B cell (primary cell): ENCODE measurements at regions not wholly inside any gene's neighbourhood (a gene's known extent, or its start where the extent isn't known, plus 50 kb on each side); places are given as distances from the start of the nearest gene placed in this dataset.

Experiments
- ATAC-seq: fragments of 200-7000 bp; cut with Tn5 transposase; one replicate; pipeline ENCODE4 v1.10.0; 2021; ENCODE audit warnings: low read depth, mild to moderate bottlenecking, moderate number of reproducible peaks, moderate library complexity
- CTCF ChIA-PET: fragments of 350-600 bp; sonication (Branson Sonifier 250); formaldehyde crosslinking; loops from one replicate; lab custom pipeline; 2021; ENCODE audit warnings: antibody characterized with exemption, inconsistent platforms; lab: Charles Lee
- POLR2A ChIA-PET: fragments of 350-600 bp; sonication (Branson Sonifier 250); formaldehyde crosslinking; loops from one replicate; lab custom pipeline; 2021; ENCODE audit warnings: antibody characterized with exemption; lab: Charles Lee
- DNase-seq: peaks from one replicate; pipeline ENCODE4 v3.0.0; 2013
- H2AFZ ChIP-seq: 2 replicates; pipeline ENCODE4 v1.6.1; 2012; ENCODE audit warnings: mild to moderate bottlenecking, low read depth, low read length; ENCODE audit not compliant: insufficient read depth, poor library complexity, severe bottlenecking
- H3K27ac ChIP-seq, 2 donors: 1 replicate in 1 of 2; 2 replicates in 1 of 2; pipeline ENCODE4 v1.5.1; 2012 to 2013; ENCODE audit warnings: low read length in 2 of 2, mild to moderate bottlenecking in 2 of 2, moderate library complexity in 1 of 2
- H3K27me3 ChIP-seq, 4 experiments: fragments of 200-600 bp in 1 of 4; sonication (generic) in 1 of 4; replicated peaks in 1 of 4; 1 replicate in 2 of 4; 2 replicates in 2 of 4; pipeline versions ENCODE4 v1.6.1 to v1.7.0; 2013 to 2016; ENCODE audit warnings: low read length in 3 of 4, mild to moderate bottlenecking in 2 of 4, mixed read lengths in 1 of 4, moderate library complexity in 1 of 4; ENCODE audit not compliant: insufficient read depth in 4 of 4, control insufficient read depth in 3 of 4; ENCODE audit errors: control extremely low read depth in 1 of 4
- H3K36me3 ChIP-seq, 2 experiments: replicated peaks in 1 of 2; 1 replicate in 1 of 2; 2 replicates in 1 of 2; pipeline versions ENCODE4 v1.6.1 to v1.7.1; 2013; ENCODE audit warnings: low read length in 1 of 2; ENCODE audit not compliant: insufficient read depth in 2 of 2, control insufficient read depth in 1 of 2; ENCODE audit errors: control extremely low read depth in 1 of 2, extremely low read depth in 1 of 2
- H3K4me1 ChIP-seq, 2 donors: fragments of 200-600 bp in 1 of 2; sonication (generic) in 1 of 2; 1 replicate in 1 of 2; 2 replicates in 1 of 2; pipeline versions ENCODE4 v1.5.1 to v1.6.1; 2013 to 2017; ENCODE audit warnings: low read length in 2 of 2; ENCODE audit not compliant: control insufficient read depth in 2 of 2, insufficient read depth in 2 of 2
- H3K4me2 ChIP-seq: replicated peaks from 2 replicates; pipeline ENCODE3; 2012; ENCODE audit warnings: mild to moderate bottlenecking, low read depth, low read length; ENCODE audit not compliant: poor library complexity, severe bottlenecking
- H3K4me3 ChIP-seq, 5 experiments: fragments of 200-600 bp in 1 of 5; sonication (generic) in 1 of 5; 1 replicate in 3 of 5; 2 replicates in 2 of 5; pipeline versions ENCODE4 v1.5.1 to v1.7.0; 2011 to 2016; ENCODE audit warnings: low read length in 4 of 5, mild to moderate bottlenecking in 4 of 5, low read depth in 2 of 5, control low read depth in 1 of 5, moderate library complexity in 1 of 5; ENCODE audit not compliant: insufficient read depth in 1 of 5; ENCODE audit errors: control extremely low read depth in 1 of 5, extremely low read depth in 1 of 5
- H3K79me2 ChIP-seq: fragments of 200-600 bp; sonication (generic); one replicate; pipeline ENCODE4 v1.6.0; 2016; ENCODE audit warnings: low read length; ENCODE audit not compliant: control insufficient read depth, insufficient read depth
- H3K9ac ChIP-seq: fragments of 200-600 bp; sonication (generic); 2 replicates; pipeline ENCODE4 v1.6.1; 2017; ENCODE audit warnings: mild to moderate bottlenecking, low read length, moderate library complexity
- H3K9me3 ChIP-seq, 3 donors: one replicate each; pipeline versions ENCODE4 v1.6.1 to v1.7.1; 2013; ENCODE audit warnings: low read length in 2 of 3; ENCODE audit not compliant: control insufficient read depth in 2 of 3, insufficient read depth in 1 of 3; ENCODE audit errors: control extremely low read depth in 1 of 3
- H4K20me1 ChIP-seq: 2 replicates; pipeline ENCODE4 v1.6.0; 2012; ENCODE audit warnings: mild to moderate bottlenecking, low read length; ENCODE audit not compliant: insufficient read depth, control insufficient read depth, poor library complexity, severe bottlenecking
- H3K27ac Mint-ChIP-seq: one replicate; pipeline ENCODE4 v1.8.0; 2021; ENCODE audit warnings: mixed read lengths
- H3K27me3 Mint-ChIP-seq: one replicate; pipeline ENCODE4 v1.8.0; 2021; ENCODE audit warnings: mixed read lengths
- H3K4me1 Mint-ChIP-seq: one replicate; pipeline ENCODE4 v1.8.0; 2021; ENCODE audit warnings: mixed read lengths
- H3K4me3 Mint-ChIP-seq: one replicate; pipeline ENCODE4 v1.8.0; 2021; ENCODE audit warnings: mixed read lengths
- H3K9me3 Mint-ChIP-seq: one replicate; pipeline ENCODE4 v1.8.0; 2022; ENCODE audit warnings: mixed read lengths; ENCODE audit not compliant: insufficient read depth
- EZH2 ChIP-seq: IDR thresholded peaks from 2 replicates; pipeline ENCODE4 v1.6.1; 2012; ENCODE audit warnings: borderline replicate concordance, low read depth, mild to moderate bottlenecking, moderate library complexity, low read length; ENCODE audit not compliant: insufficient read depth, poor library complexity, severe bottlenecking
- WGBS: methylation state at CpG from one replicate; pipeline ENCODE4 v1.1.5; 2013; ENCODE audit warnings: missing lambda C conversion rate; ENCODE audit not compliant: insufficient coverage; 5-methylcytosine and 5-hydroxymethylcytosine counted together
- intact Hi-C: fragments of 100-400 bp; cut with micrococcal nuclease; formaldehyde crosslinking; loops from one replicate; pipeline ENCODE4 v1.10.0; 2022
- TF ChIP-seq, protein P1 (sequence below): fragments of 200-600 bp; IDR thresholded peaks from one replicate; pipeline ENCODE4 v1.8.0; 2022; ENCODE audit warnings: antibody characterized with exemption, mild to moderate bottlenecking

DNA sequence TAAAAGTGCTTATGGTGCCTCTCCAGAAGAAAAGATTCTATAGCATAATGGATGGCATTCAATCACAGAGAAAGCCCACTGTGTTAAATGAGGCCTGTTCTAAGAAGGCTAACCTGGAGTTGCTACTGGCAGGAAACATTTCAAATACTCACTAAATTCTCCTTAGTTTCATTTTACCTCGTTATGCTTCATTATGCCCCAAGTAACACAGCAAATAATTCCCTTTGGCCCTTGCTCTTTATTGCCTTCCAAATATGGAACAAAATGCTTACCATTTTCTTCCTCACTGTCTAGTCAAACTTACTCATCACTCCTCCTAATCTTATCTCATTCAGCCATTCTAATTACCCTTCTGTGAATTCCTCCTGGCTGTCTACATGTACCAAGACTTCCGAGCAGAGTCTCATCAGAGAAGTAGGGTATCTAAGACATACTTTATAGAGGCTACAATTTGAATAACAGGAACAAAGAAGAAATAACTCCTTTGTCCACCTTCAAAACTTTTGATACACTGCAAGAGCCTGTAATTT lies 292.1 kb upstream of the CLEC14A start:
- H3K9me3 ChIP-seq = no peaks in the 10 kb centered on the region
- H3K36me3 ChIP-seq = no peaks in the 10 kb centered on the region
- Mint-ChIP-seq H3K4me1 (no peaks in the 10 kb centered on the region), H3K27ac (no peak overlapping the region), H3K9me3 (no peaks in the 10 kb centered on the region), H3K4me3 (no peak overlapping the region), H3K27me3 (no peaks in the 10 kb centered on the region)
- no peak overlapping the region for H3K9ac ChIP-seq
- no peak overlapping the region for H3K4me2 ChIP-seq
- ChIA-PET POLR2A (no interaction called here), CTCF (no interaction called here)
- intact Hi-C loops = no loop called here
- TF ChIP-seq EZH2 = no peak
- TF ChIP-seq, protein P1, sequence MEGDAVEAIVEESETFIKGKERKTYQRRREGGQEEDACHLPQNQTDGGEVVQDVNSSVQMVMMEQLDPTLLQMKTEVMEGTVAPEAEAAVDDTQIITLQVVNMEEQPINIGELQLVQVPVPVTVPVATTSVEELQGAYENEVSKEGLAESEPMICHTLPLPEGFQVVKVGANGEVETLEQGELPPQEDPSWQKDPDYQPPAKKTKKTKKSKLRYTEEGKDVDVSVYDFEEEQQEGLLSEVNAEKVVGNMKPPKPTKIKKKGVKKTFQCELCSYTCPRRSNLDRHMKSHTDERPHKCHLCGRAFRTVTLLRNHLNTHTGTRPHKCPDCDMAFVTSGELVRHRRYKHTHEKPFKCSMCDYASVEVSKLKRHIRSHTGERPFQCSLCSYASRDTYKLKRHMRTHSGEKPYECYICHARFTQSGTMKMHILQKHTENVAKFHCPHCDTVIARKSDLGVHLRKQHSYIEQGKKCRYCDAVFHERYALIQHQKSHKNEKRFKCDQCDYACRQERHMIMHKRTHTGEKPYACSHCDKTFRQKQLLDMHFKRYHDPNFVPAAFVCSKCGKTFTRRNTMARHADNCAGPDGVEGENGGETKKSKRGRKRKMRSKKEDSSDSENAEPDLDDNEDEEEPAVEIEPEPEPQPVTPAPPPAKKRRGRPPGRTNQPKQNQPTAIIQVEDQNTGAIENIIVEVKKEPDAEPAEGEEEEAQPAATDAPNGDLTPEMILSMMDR = no peak
- DNase-seq (no peak), ATAC-seq (no peak)
- H3K27ac ChIP-seq = no peak overlapping the region
- no peak overlapping the region for H3K4me3 ChIP-seq
- no peaks in the 10 kb centered on the region for H3K79me2 ChIP-seq
- H2AFZ ChIP-seq = no peak overlapping the region
- H3K27me3 ChIP-seq = no peaks in the 10 kb centered on the region
- no peaks in the 10 kb centered on the region for H4K20me1 ChIP-seq
- WGBS = 67% methylated on average over 1 of the region's 2 CpGs
- H3K4me1 ChIP-seq = no peaks in the 10 kb centered on the region

DNA sequence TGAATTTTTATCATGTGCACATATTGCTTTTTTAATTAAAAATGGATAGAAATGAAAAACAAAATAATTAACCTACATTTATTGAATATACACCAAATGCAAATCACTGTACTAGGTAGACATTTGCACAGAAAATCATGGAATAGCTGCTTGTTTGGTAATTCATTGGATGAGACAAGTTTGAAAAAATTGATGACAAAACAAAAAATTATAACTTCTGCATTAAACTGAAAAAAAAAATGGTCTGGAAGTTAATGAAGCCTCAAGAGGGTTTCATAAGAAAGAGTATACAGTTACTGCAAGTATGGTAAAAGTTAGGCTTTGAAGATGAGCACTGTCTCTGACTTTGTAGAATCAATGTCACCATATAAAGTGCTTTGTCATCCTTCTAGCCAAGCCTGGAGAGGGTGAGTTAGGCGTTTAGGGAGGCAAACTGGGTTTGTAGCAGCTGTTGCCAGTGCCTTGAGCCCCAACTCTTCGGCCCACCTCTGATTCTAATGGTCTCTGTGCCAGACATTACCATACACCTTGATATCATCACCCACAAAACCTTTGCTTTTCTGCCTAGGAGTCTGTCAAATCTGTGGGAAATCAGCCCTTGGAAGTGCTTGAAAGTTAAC lies 291.1 kb upstream of the CLEC14A start:
- Histone ChIP-seq H3K4me2 (no peak overlapping the region), H3K9me3 (peaks cover 0 to 3% (median 0%) of the 10 kb centered on the region in 3 donors), H4K20me1 (no peaks in the 10 kb centered on the region), H3K27ac (no peak overlapping the region), H3K9ac (no peak overlapping the region), H2AFZ (no peak overlapping the region), H3K4me3 (no peak overlapping the region), H3K4me1 (no peaks in the 10 kb centered on the region), H3K79me2 (no peaks in the 10 kb centered on the region), H3K27me3 (no peaks in the 10 kb centered on the region), H3K36me3 (no peaks in the 10 kb centered on the region)
- Mint-ChIP-seq H3K27me3 (no peaks in the 10 kb centered on the region), H3K4me1 (no peaks in the 10 kb centered on the region), H3K9me3 (no peaks in the 10 kb centered on the region), H3K27ac (no peak overlapping the region), H3K4me3 (no peak overlapping the region)
- 50% methylated on average over 1 of the region's 2 CpGs for WGBS
- CTCF ChIA-PET = no interaction called here
- TF ChIP-seq, protein P1 = no peak
- no peak for TF ChIP-seq EZH2
- POLR2A ChIA-PET = no interaction called here
- ATAC-seq = no peak
- intact Hi-C loops = no loop called here
- DNase-seq = no peak
